GM12878 (cell line): ENCODE measurements at regions not wholly inside any gene's neighbourhood (a gene's known extent, or its start where the extent isn't known, plus 50 kb on each side); places are given as distances from the start of the nearest gene placed in this dataset.

ENCODE experiments used
- CREM ChIP-seq: IDR thresholded peaks from 2 replicates; pipeline ENCODE4 v1.6.1; 2014; ENCODE audit warnings: antibody characterized with exemption, low read depth
- CTCF ChIP-seq, 3 experiments: IDR thresholded peaks in 2 of 3; conservative IDR thresholded peaks in 1 of 3; 2 replicates each; pipeline ENCODE4 v1.5.1; 2011; ENCODE audit warnings: low read depth in 3 of 3, low read length in 3 of 3, mild to moderate bottlenecking in 3 of 3, control low read depth in 2 of 3, moderate library complexity in 2 of 3, inconsistent platforms in 1 of 3, mixed read lengths in 1 of 3; ENCODE audit not compliant: control insufficient read depth in 2 of 3, insufficient read depth in 1 of 3; ENCODE audit errors: extremely low read depth in 1 of 3
- EP300 ChIP-seq, 2 experiments: fragments of 150-350 bp in 1 of 2; IDR thresholded peaks; 2 replicates each; pipeline ENCODE4 v1.6.1; 2011 to 2012; ENCODE audit warnings: low read depth in 2 of 2, low read length in 2 of 2, borderline replicate concordance in 1 of 2, improper control_type of control experiment in 1 of 2, inconsistent platforms in 1 of 2; ENCODE audit not compliant: control insufficient read depth in 1 of 2
- HDAC2 ChIP-seq: fragments of 200-600 bp; sonication (generic); IDR thresholded peaks from 2 replicates; pipeline ENCODE4 v1.6.1; 2017
- KDM1A ChIP-seq: fragments of 200-600 bp; sonication (generic); IDR thresholded peaks from 2 replicates; pipeline ENCODE4 v1.6.1; 2016; ENCODE audit warnings: borderline replicate concordance
- MAX ChIP-seq: IDR thresholded peaks from 2 replicates; pipeline ENCODE4 v1.6.1; 2012; ENCODE audit warnings: low read depth, low read length, improper control_type of control experiment
- NFYA ChIP-seq: IDR thresholded peaks from 2 replicates; pipeline ENCODE4 v1.6.1; 2011; ENCODE audit warnings: low read depth, mild to moderate bottlenecking, low read length, improper control_type of control experiment, borderline replicate concordance
- NFYB ChIP-seq: IDR thresholded peaks from 2 replicates; pipeline ENCODE4 v1.6.1; 2011; ENCODE audit warnings: low read depth, mild to moderate bottlenecking, low read length, improper control_type of control experiment, moderate library complexity; ENCODE audit not compliant: insufficient read depth
- POLR2A ChIP-seq: IDR thresholded peaks from 2 replicates; pipeline ENCODE4 v1.6.1; 2011; ENCODE audit warnings: low read depth, mild to moderate bottlenecking, low read length
- SPI1 ChIP-seq: IDR thresholded peaks from 2 replicates; pipeline ENCODE4 v1.6.1; 2011; ENCODE audit warnings: low read depth, mild to moderate bottlenecking, low read length, moderate library complexity, borderline replicate concordance; ENCODE audit not compliant: insufficient read depth
- SREBF2 ChIP-seq: IDR thresholded peaks from 2 replicates; pipeline ENCODE4 v1.6.1; 2012; ENCODE audit warnings: mild to moderate bottlenecking, low read length
- STAT3 ChIP-seq: IDR thresholded peaks from 2 replicates; pipeline ENCODE4 v1.6.1; 2011; ENCODE audit warnings: low read depth, low read length, improper control_type of control experiment
- ZNF24 ChIP-seq: fragments of 450-650 bp; IDR thresholded peaks from 2 replicates; pipeline ENCODE4 v1.6.1; 2017; ENCODE audit warnings: antibody characterized with exemption, mild to moderate bottlenecking

GRCh38 chr13:48790199-48790598 lies 136.5 kb downstream of the CYSLTR2 start:
- TF ChIP-seq MAX = no peak
- no peak for TF ChIP-seq NFYB
- no peak for TF ChIP-seq POLR2A
- TF ChIP-seq EP300 (IDR thresholded peaks at IDR 0.05; ENCODE audit: borderline replicate concordance in 1 of 2, control insufficient read depth in 1 of 2, low read depth in 2 of 2, low read length in 2 of 2) = no peak
- TF ChIP-seq SPI1 = no peak
- TF ChIP-seq ZNF24 = no peak
- TF ChIP-seq KDM1A = no peak
- TF ChIP-seq HDAC2 = no peak
- TF ChIP-seq CREM = no peak
- TF ChIP-seq STAT3 = no peak
- TF ChIP-seq SREBF2 = no peak
- no peak for TF ChIP-seq NFYA
- no peak for TF ChIP-seq CTCF (IDR thresholded peaks at IDR 0.05 in 2 of 3, conservative IDR thresholded peaks at IDR 0.05 in 1 of 3; ENCODE audit: control insufficient read depth in 2 of 3, extremely low read depth in 1 of 3, insufficient read depth in 1 of 3, low read depth in 3 of 3, low read length in 3 of 3)
